Spinal cord (tissue), 9 donors: ENCODE measurements at regions not wholly inside any gene's neighbourhood (a gene's known extent, or its start where the extent isn't known, plus 50 kb on each side); places are given as distances from the start of the nearest gene placed in this dataset.
"Not testable (repeated sequence)": the region's sequence is repeated elsewhere in the genome, so short reads cannot be mapped to it uniquely, and the experiment has no call there.

ENCODE experiments used
- DNase-seq, 6 donors: peaks; one replicate each; pipeline versions ENCODE4 v3.0.0 to v3.0.0-alpha.2; 2013 to 2015; ENCODE audit warnings: low spot score in 6 of 6, low read depth in 4 of 6
- H3K27ac ChIP-seq: one replicate; pipeline ENCODE4 v1.5.1; 2013; ENCODE audit warnings: low read depth, low read length, control low read depth
- H3K27me3 ChIP-seq: one replicate; pipeline ENCODE4 v1.6.1; 2013; ENCODE audit warnings: low read length; ENCODE audit not compliant: control insufficient read depth, insufficient read depth
- H3K36me3 ChIP-seq: one replicate; pipeline ENCODE4 v1.6.1; 2013; ENCODE audit warnings: low read length; ENCODE audit not compliant: control insufficient read depth, insufficient read depth
- H3K4me1 ChIP-seq: one replicate; pipeline ENCODE4 v1.6.1; 2013; ENCODE audit warnings: low read length; ENCODE audit not compliant: control insufficient read depth, insufficient read depth
- H3K4me3 ChIP-seq: one replicate; pipeline ENCODE4 v1.5.1; 2013; ENCODE audit warnings: low read depth, low read length, control low read depth
- H3K9me3 ChIP-seq: one replicate; pipeline ENCODE4 v1.6.1; 2013; ENCODE audit warnings: low read length; ENCODE audit not compliant: control insufficient read depth, insufficient read depth
- WGBS: methylation state at CpG from one replicate; pipeline ENCODE4 v1.1.5; 2013; ENCODE audit warnings: missing lambda C conversion rate; ENCODE audit not compliant: insufficient coverage; 5-methylcytosine and 5-hydroxymethylcytosine counted together
- donor health status: healthy.

DNA sequence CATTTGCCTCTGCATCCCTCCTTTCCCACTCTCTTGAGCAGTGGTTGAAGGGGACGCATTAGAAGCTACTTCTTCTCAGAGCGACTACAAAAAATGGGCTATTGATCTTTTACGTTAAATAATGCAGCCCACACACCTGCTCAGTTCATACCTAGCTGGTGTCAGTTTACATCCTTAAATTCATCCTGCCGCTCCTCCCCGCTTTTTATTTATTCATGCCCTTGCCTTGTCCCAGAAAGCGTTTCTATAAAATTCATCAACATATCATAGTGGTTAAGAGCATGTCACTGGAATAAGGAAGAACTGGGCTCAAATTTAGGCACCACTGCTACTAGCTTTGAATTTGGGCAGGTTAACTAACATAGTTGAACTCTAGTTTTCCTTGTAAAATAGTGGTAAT lies 66.0 kb upstream of the TINAGL1 start:
- WGBS: no CpG with 5 or more reads among the region's 6 CpGs
- H3K27ac ChIP-seq: no peak overlapping the region
- H3K4me1 ChIP-seq: no peaks in the 10 kb centered on the region
- no peak overlapping the region for H3K4me3 ChIP-seq
- no peaks in the 10 kb centered on the region for H3K27me3 ChIP-seq
- H3K36me3 ChIP-seq: no peaks in the 10 kb centered on the region
- DNase-seq: no peak
- no peaks in the 10 kb centered on the region for H3K9me3 ChIP-seq

DNA sequence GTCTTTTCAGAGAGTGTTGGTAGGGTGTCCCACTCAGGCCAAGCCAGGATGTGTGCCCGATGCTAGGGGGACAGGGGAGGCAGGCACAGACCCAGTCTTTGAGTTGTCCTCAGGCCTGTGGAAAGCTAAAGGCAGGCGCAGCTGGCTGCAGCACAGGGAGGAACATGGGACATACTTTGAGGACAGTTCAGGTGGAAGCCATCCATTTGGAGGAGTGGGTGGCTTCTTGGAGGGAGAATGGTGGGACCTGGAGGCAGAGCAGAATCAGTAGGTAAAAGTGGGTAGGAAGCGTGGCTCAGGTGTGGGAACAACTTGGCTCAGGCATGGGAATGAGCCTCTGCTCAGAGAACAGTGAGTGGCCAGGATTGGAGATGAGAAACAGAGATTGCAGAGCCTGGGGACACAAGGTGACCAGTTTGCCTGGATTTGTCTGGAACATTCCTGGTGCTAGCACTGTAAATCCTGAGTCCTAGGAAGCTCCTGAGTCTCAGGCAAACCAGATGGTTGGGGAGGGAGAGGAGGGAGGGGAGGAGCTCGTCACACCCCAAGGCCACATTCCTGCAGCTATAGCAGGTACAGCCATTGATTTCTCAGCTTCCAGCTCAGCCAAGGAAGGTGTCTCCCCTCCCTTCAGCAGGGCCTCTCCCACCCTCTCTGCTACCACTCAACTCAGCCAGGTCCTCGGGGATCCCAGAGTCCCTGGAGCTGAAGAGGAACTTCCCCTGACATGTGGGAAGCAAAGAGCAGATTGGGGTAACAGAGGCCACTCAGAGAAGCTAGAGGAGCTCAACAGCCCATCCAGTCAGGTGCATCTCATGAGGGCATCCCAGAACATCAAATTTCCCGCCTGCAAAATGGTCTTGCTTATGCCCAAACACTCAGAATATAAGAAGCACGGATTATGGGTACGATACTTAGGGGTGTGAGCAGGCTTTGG lies 65.2 kb upstream of the TINAGL1 start:
- Histone ChIP-seq H3K9me3 (no peaks in the 10 kb centered on the region), H3K27me3 (no peaks in the 10 kb centered on the region), H3K36me3 (no peaks in the 10 kb centered on the region), H3K4me3 (no peak overlapping the region), H3K4me1 (no peaks in the 10 kb centered on the region), H3K27ac (no peak overlapping the region)
- DNase-seq: no peak
- WGBS: 84% methylated on average over 4 of the region's 8 CpGs

DNA sequence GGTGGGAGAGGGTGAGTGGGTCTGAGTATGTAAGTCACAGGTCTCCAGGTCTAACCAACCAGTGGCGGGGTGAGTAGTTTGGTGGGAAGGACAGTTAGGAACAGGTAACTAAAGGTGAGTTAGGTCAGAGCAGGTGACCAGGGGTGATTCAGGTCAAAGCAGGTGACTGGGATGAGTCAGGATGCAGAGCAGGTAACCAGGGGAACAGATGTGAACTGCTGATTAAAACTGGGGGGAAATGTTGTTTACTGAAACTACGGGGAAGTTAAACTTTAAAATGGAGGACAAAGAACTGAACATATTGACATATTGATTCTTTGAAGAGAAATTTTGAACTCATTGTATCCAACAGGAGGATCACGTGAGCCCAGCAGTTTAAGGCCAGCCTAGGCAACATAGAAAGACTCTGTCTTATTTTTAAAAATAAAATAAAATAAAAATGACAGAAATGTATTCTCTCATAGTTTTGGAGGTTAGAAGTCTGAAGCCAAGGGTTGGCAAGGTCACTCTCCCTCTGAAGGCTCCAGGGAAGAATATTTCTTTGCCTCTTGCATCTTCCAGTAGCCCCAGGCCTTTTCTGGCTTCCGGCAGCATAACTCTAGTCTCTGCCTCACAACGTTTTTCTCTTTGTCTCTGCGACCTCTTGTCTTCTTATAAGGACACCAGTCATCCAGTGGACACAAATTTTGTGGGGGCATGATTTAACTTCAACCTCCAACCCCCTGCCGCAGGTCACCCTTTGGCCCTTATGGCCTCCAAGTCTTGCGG lies 64.3 kb upstream of the TINAGL1 start:
- Histone ChIP-seq H3K9me3 (no peaks in the 10 kb centered on the region), H3K27me3 (no peaks in the 10 kb centered on the region), H3K27ac (no peak overlapping the region), H3K36me3 (no peaks in the 10 kb centered on the region), H3K4me1 (no peaks in the 10 kb centered on the region), H3K4me3 (no peak overlapping the region)
- DNase-seq: no peak
- 73% methylated on average over 7 of the region's 8 CpGs for WGBS

DNA sequence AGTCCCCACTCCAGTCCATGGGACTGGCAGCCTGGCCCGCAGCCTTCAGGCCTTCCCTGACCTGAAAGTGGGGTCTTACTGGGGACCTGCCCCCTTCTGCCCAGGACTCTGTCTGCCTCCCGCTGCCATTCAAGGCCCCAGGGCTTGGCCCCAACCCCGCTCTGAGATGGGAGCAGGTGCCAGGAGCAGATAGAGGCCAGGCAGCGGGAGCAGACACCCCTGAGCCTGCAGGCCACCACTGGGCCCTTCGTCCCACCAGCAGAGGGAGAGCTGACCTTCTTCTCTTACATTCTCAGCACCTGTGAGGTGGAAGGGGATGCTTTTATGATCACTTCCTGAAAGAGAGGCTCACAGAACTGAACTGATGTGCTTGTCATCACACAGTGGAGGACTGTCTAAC lies 62.2 kb upstream of the TINAGL1 start:
- H3K4me3 ChIP-seq: no peak overlapping the region
- no peak for DNase-seq
- no peak overlapping the region for H3K27ac ChIP-seq
- WGBS: 95% methylated on average over 4 of the region's 5 CpGs
- no peaks in the 10 kb centered on the region for H3K27me3 ChIP-seq
- H3K4me1 ChIP-seq: no peaks in the 10 kb centered on the region
- H3K36me3 ChIP-seq: no peaks in the 10 kb centered on the region
- H3K9me3 ChIP-seq: no peaks in the 10 kb centered on the region

DNA sequence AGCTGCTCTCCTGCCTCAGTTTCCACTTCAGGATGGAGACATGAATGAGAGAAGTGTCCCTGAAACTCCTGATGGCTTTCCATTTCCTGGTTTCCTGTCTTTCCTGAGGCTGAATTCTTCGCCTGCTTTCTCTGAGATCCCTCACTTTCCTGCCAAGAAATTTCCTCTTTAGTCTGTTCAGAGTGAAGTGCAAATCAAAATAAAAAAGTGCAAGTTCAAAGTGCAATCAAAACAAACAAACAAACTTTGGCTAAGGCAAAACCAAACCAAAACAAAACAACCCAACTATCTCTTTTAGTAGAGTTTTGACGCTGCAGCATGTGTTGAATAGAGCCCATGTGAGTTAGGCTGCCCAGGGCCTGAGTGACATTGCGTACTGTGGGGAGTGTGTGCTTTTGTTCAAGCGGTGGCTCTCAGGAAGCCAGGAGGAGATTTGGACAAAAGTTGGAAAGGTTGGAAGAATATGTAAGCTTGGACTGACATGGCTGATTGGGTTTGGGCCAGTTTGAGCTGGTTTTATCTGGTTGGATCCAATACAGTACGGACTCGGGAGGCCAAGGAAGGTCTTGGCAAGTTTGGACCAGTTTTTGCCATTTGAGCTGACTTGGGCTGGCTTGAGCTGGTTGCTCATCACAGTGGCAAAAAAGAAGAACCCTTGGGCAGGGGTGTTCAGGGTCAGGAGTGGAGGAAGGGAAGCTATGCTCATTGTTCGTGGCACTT lies 61.1 kb upstream of the TINAGL1 start:
- H3K9me3 ChIP-seq: no peaks in the 10 kb centered on the region
- no peaks in the 10 kb centered on the region for H3K36me3 ChIP-seq
- DNase-seq: peak in 1 of 6 donors; percentile 9
- WGBS: 52% methylated on average over 5 of the region's 7 CpGs
- H3K27ac ChIP-seq: no peak overlapping the region
- H3K4me3 ChIP-seq: no peak overlapping the region
- no peaks in the 10 kb centered on the region for H3K4me1 ChIP-seq
- no peaks in the 10 kb centered on the region for H3K27me3 ChIP-seq

DNA sequence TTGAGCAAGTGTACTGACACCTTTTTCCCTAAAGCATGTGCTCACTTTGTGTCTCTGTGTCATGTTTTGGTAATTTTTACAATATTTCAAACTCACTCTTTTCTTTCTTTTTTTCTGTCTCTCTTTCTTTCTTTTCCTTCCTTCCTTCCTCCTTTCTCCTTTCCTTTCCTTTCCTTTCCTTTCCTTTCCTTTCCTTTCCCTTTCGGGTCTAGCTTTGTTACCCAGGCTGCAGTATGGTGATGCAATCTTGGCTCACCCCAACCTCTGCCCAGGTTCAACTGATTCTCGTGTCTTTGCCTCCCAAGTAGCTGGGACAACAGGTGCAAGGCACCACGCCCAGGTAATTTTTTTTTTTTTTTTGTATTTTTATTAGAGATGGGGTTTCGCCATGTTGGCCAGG lies 60.4 kb upstream of the TINAGL1 start:
- no peaks in the 10 kb centered on the region for H3K4me1 ChIP-seq
- no peaks in the 10 kb centered on the region for H3K27me3 ChIP-seq
- no peak overlapping the region for H3K4me3 ChIP-seq
- no peak overlapping the region for H3K27ac ChIP-seq
- DNase-seq: no peak
- no peaks in the 10 kb centered on the region for H3K36me3 ChIP-seq
- 100% methylated on average over 1 of the region's 4 CpGs for WGBS
- no peaks in the 10 kb centered on the region for H3K9me3 ChIP-seq

DNA sequence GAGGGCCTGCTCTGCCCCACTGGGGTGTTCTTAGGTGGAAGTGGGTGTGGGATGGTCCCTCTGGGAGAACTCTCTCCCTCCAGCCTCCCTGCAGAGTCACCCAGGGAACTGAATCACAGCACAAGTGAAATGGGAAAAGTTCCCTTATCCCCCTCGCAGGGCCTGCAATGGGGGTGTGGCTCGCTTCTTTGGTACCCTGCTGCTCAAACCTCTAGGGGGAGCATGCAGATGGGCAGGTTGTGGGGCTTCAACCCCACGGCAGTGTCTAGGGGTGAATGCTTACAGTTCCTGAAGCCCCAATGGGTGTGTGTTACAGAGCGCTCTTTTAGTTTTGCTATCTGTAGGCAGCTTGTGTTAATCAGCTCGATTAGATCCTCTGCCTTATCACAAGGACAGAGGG lies 59.0 kb upstream of the TINAGL1 start:
- 66% methylated on average over 5 of the region's 5 CpGs for WGBS
- no peak for DNase-seq
- Histone ChIP-seq H3K36me3 (no peaks in the 10 kb centered on the region), H3K27ac (no peak overlapping the region), H3K4me3 (no peak overlapping the region), H3K4me1 (no peaks in the 10 kb centered on the region), H3K9me3 (no peaks in the 10 kb centered on the region), H3K27me3 (no peaks in the 10 kb centered on the region)

DNA sequence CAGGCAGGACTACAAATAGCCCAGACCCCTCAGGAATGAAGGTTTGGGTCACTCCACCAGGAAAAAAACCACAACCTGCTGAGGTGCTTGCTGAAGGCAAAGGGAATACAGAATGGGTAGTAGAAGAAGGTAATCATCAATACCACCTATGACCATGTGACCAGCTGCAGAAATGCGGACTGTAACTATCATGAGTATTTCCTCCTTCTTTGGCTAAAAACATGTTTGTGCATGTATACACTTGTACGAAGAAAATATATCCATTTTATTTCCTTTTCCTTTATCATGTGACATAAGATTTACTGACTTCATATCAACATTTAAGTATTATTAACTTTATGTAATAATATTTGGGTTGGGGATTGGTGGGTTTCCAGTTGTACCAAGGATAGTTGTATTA lies 58.3 kb upstream of the TINAGL1 start:
- H3K9me3 ChIP-seq, DNase-seq, H3K4me3 ChIP-seq, H3K36me3 ChIP-seq, H3K27me3 ChIP-seq, H3K4me1 ChIP-seq, H3K27ac ChIP-seq: not testable (repeated sequence)
- no CpG with 5 or more reads among the region's 2 CpGs for WGBS

DNA sequence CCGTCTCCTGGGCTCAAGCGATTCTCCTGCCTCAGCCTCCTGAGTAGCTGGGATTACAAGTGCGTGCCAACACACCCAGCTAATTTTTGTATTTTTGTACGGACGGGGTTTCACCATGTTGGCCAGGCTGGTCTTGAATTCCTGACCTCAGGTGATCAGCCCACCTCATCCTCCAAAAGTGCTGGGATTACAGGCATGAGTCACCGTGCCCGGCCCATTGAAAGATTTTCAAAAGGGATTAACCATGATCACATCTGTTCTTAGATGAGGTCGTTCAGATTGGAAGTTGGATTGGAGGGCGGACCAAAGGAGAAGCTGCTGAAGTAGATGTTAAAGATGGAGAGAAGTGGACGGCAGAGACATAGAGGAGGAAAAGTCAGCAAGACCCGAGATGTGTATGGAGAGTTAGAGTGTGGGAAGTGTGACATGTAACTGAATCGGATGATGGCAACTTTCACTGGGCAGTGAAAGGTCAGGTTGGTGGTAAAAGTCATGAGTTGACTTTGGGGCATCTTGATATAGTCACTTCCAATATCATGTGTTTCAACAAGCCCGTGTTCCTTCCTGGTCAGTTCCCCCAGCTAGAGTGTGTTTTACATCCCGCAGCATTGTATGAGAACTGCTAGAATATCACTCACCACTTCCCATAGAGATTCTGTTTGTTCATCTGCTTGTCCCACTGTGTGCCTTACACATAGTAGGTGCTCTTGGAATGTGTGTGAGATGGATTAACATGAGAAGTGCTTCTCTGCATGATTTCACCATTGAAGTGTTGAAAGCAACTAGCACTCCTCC lies 54.4 kb upstream of the TINAGL1 start:
- WGBS: 78% methylated on average over 12 of the region's 14 CpGs
- H3K4me3 ChIP-seq: no peak overlapping the region
- no peaks in the 10 kb centered on the region for H3K36me3 ChIP-seq
- H3K27ac ChIP-seq: no peak overlapping the region
- H3K27me3 ChIP-seq: no peaks in the 10 kb centered on the region
- H3K9me3 ChIP-seq: no peaks in the 10 kb centered on the region
- no peaks in the 10 kb centered on the region for H3K4me1 ChIP-seq
- DNase-seq: no peak
